H9 (cell line): ENCODE measurements at regions not wholly inside any gene's neighbourhood (a gene's known extent, or its start where the extent isn't known, plus 50 kb on each side); places are given as distances from the start of the nearest gene placed in this dataset.

Source experiments
- DNase-seq: peaks from one replicate; pipeline ENCODE4 v3.0.0-alpha.2; 2017
- H2AFZ ChIP-seq: one replicate; pipeline ENCODE4 v1.6.1; 2013; ENCODE audit warnings: mild to moderate bottlenecking, low read length, control low read depth, moderate library complexity
- H2AK5ac ChIP-seq: 2 replicates; pipeline ENCODE4 v1.6.1; 2013; ENCODE audit warnings: low read length, control low read depth, mixed read lengths; ENCODE audit not compliant: insufficient read length
- H2BK120ac ChIP-seq: one replicate; pipeline ENCODE4 v1.6.1; 2013; ENCODE audit warnings: low read depth, mild to moderate bottlenecking, low read length, control low read depth, inconsistent platforms; ENCODE audit not compliant: poor library complexity, severe bottlenecking
- H2BK12ac ChIP-seq: 2 replicates; pipeline ENCODE4 v1.6.1; 2013; ENCODE audit warnings: low read length, control low read depth, mixed read lengths, low read depth; ENCODE audit not compliant: insufficient read length
- H2BK15ac ChIP-seq: 2 replicates; pipeline ENCODE4 v1.6.1; 2013; ENCODE audit warnings: low read depth, low read length, control low read depth
- H2BK20ac ChIP-seq: one replicate; pipeline ENCODE4 v1.6.1; 2013; ENCODE audit warnings: low read depth, mild to moderate bottlenecking, low read length, control low read depth, inconsistent platforms; ENCODE audit not compliant: poor library complexity, severe bottlenecking
- H2BK5ac ChIP-seq: 2 replicates; pipeline ENCODE4 v1.6.1; 2013; ENCODE audit warnings: low read length, control low read depth, mixed read lengths; ENCODE audit not compliant: insufficient read length
- H3K14ac ChIP-seq: 2 replicates; pipeline ENCODE4 v1.6.1; 2013; ENCODE audit warnings: low read length, control low read depth; ENCODE audit not compliant: insufficient read depth
- H3K18ac ChIP-seq: 2 replicates; pipeline ENCODE4 v1.6.1; 2013; ENCODE audit warnings: low read depth, mild to moderate bottlenecking, mixed read lengths, low read length, control low read depth; ENCODE audit not compliant: insufficient read length
- H3K23ac ChIP-seq: 2 replicates; pipeline ENCODE4 v1.6.1; 2013; ENCODE audit warnings: low read length, control low read depth, mixed read lengths, low read depth; ENCODE audit not compliant: insufficient read length
- H3K23me2 ChIP-seq: 2 replicates; pipeline ENCODE4 v1.6.1; 2013; ENCODE audit warnings: low read depth, mild to moderate bottlenecking, mixed read lengths, low read length, control low read depth; ENCODE audit not compliant: insufficient read length, poor library complexity, severe bottlenecking
- H3K27ac ChIP-seq: 2 replicates; pipeline ENCODE4 v1.5.1; 2013; ENCODE audit warnings: low read length, control low read depth, mixed read lengths, low read depth; ENCODE audit not compliant: insufficient read length
- H3K27me3 ChIP-seq: 2 replicates; pipeline ENCODE4 v1.6.1; 2013; ENCODE audit warnings: low read length, control low read depth, inconsistent platforms; ENCODE audit not compliant: insufficient read depth
- H3K4ac ChIP-seq: 2 replicates; pipeline ENCODE4 v1.6.1; 2013; ENCODE audit warnings: low read depth, mild to moderate bottlenecking, control low read depth, inconsistent platforms, low read length, moderate library complexity
- H3K4me1 ChIP-seq: 2 replicates; pipeline ENCODE4 v1.6.1; 2013; ENCODE audit warnings: low read length, control low read depth, inconsistent platforms; ENCODE audit not compliant: insufficient read depth
- H3K4me2 ChIP-seq: 2 replicates; pipeline ENCODE4 v1.6.1; 2013; ENCODE audit warnings: low read length, control low read depth, mixed read lengths; ENCODE audit not compliant: insufficient read length, insufficient read depth
- H3K56ac ChIP-seq: 2 replicates; pipeline ENCODE4 v1.6.1; 2013; ENCODE audit warnings: low read depth, mild to moderate bottlenecking, mixed read lengths, low read length, control low read depth; ENCODE audit not compliant: insufficient read length
- H3K79me1 ChIP-seq: 2 replicates; pipeline ENCODE4 v1.6.1; 2013; ENCODE audit warnings: low read depth, mild to moderate bottlenecking, moderate library complexity, low read length, control low read depth, inconsistent platforms; ENCODE audit not compliant: insufficient read depth, poor library complexity, severe bottlenecking
- H3K79me2 ChIP-seq: 2 replicates; pipeline ENCODE4 v1.6.1; 2013; ENCODE audit warnings: low read length, control low read depth, inconsistent platforms; ENCODE audit not compliant: insufficient read depth
- H3K9ac ChIP-seq: 2 replicates; pipeline ENCODE4 v1.6.1; 2013; ENCODE audit warnings: low read length, control low read depth, mixed read lengths; ENCODE audit not compliant: insufficient read length; ENCODE audit errors: extremely low read depth
- H3K9me3 ChIP-seq: one replicate; pipeline ENCODE4 v1.6.1; 2013; ENCODE audit warnings: low read depth, low read length, inconsistent platforms; ENCODE audit not compliant: control insufficient read depth
- H3T11ph ChIP-seq: one replicate; pipeline ENCODE4 v1.6.1; 2013; ENCODE audit warnings: mild to moderate bottlenecking, low read length, control low read depth, inconsistent platforms
- H4K20me1 ChIP-seq: one replicate; pipeline ENCODE4 v1.6.1; 2013; ENCODE audit not compliant: control insufficient read depth, insufficient read length, insufficient read depth
- H4K5ac ChIP-seq: 2 replicates; pipeline ENCODE4 v1.6.1; 2013; ENCODE audit warnings: low read depth, mild to moderate bottlenecking, mixed read lengths, low read length, control low read depth; ENCODE audit not compliant: insufficient read length
- H4K8ac ChIP-seq: replicated peaks from 2 replicates; pipeline ENCODE4 v1.6.1; 2013; ENCODE audit warnings: low read length, control low read depth, mixed read lengths, low read depth; ENCODE audit not compliant: insufficient read length
- H4K91ac ChIP-seq: 2 replicates; pipeline ENCODE4 v1.6.1; 2013; ENCODE audit warnings: low read depth, mild to moderate bottlenecking, moderate library complexity, mixed read lengths, low read length, control low read depth; ENCODE audit not compliant: insufficient read length
- H3K27ac Mint-ChIP-seq, 3 experiments: 2 replicates in 2 of 3; 3 replicates in 1 of 3; pipeline ENCODE4 v1.8.0; 2020 to 2021; ENCODE audit warnings: mixed read lengths in 3 of 3, mild to moderate bottlenecking in 1 of 3, moderate library complexity in 1 of 3
- H3K27me3 Mint-ChIP-seq: 2 replicates; pipeline ENCODE4 v1.8.0; 2021; ENCODE audit warnings: low read depth, mild to moderate bottlenecking, moderate library complexity, mixed read lengths
- H3K36me3 Mint-ChIP-seq, 3 experiments: 2 replicates in 2 of 3; 3 replicates in 1 of 3; pipeline ENCODE4 v1.8.0; 2020 to 2021; ENCODE audit warnings: low read depth in 3 of 3, mixed read lengths in 3 of 3; ENCODE audit not compliant: insufficient read depth in 1 of 3
- H3K4me1 Mint-ChIP-seq, 2 experiments: 2 replicates each; pipeline ENCODE4 v1.8.0; 2020; ENCODE audit warnings: mixed read lengths in 2 of 2
- H3K4me3 Mint-ChIP-seq, 2 experiments: 2 replicates in 1 of 2; 3 replicates in 1 of 2; pipeline ENCODE4 v1.8.0; 2020 to 2021; ENCODE audit warnings: mild to moderate bottlenecking in 2 of 2, mixed read lengths in 2 of 2, moderate library complexity in 1 of 2
- H3K9me3 Mint-ChIP-seq, 2 experiments: 2 replicates in 1 of 2; 3 replicates in 1 of 2; pipeline ENCODE4 v1.8.0; 2020; ENCODE audit warnings: mild to moderate bottlenecking in 2 of 2, mixed read lengths in 2 of 2, moderate library complexity in 1 of 2
- CTCF ChIP-seq: fragments of 200-600 bp; sonication (generic); conservative IDR thresholded peaks from 3 replicates; pipeline ENCODE4 v1.8.0; 2021; ENCODE audit warnings: antibody characterized with exemption, mild to moderate bottlenecking
- WGBS: extraction: QIAGEN DNeasy Blood & Tissue Kit; methylation state at CpG from one replicate; pipeline ENCODE4 v1.1.7; 2013; ENCODE audit warnings: missing lambda C conversion rate, low lambda C conversion rate, mixed read lengths; ENCODE audit not compliant: insufficient read length; ENCODE audit errors: extremely low coverage; 5-methylcytosine and 5-hydroxymethylcytosine counted together

GRCh38 chr3:182255158-182255557 is 538.1 kb upstream of the ATP11B start:
- no peak for DNase-seq
- H3K9me3 Mint-ChIP-seq, result no peaks in the 10 kb centered on the region
- no peak for TF ChIP-seq CTCF

More at GRCh38 chr3:182255158-182255557, 538.1 kb upstream of the ATP11B start:
- H2BK20ac ChIP-seq, result no peak overlapping the region
- H3K79me2 ChIP-seq, result no peaks in the 10 kb centered on the region
- H3K56ac ChIP-seq, result no peak overlapping the region
- H4K20me1 ChIP-seq, result no peaks in the 10 kb centered on the region
- no peaks in the 10 kb centered on the region for H3K23me2 ChIP-seq
- Mint-ChIP-seq H3K4me3 (no peak overlapping the region), H3K36me3 (no peaks in the 10 kb centered on the region), H3K27ac (no peak overlapping the region), H3K4me1 (peaks cover 21 to 35% of the 10 kb centered on the region in 2 experiments), H3K27me3 (no peaks in the 10 kb centered on the region)
- no peak overlapping the region for H3T11ph ChIP-seq
- no peak overlapping the region for H3K14ac ChIP-seq
- H4K5ac ChIP-seq, result no peak overlapping the region
- no CpG with 5 or more reads among the region's 2 CpGs for WGBS
- no peak overlapping the region for H3K18ac ChIP-seq
- peaks cover 2% of the 10 kb centered on the region; the same call in 1 of the 2 replicates for H3K4me1 ChIP-seq
- H2BK12ac ChIP-seq, result no peak overlapping the region
- H3K9me3 ChIP-seq, result no peaks in the 10 kb centered on the region
- H2BK120ac ChIP-seq, result no peak overlapping the region
- H2AK5ac ChIP-seq, result no peak overlapping the region
- H4K8ac ChIP-seq, result no peak overlapping the region
- no peak overlapping the region for H2AFZ ChIP-seq
- H4K91ac ChIP-seq, result no peak overlapping the region
- no peaks in the 10 kb centered on the region for H3K79me1 ChIP-seq
- no peak overlapping the region for H3K27ac ChIP-seq
- no peak overlapping the region for H3K9ac ChIP-seq
- H3K4ac ChIP-seq, result no peak overlapping the region
- H2BK5ac ChIP-seq, result no peak overlapping the region
- no peak overlapping the region for H2BK15ac ChIP-seq
- H3K4me2 ChIP-seq, result no peak overlapping the region
- H3K23ac ChIP-seq, result no peak overlapping the region
- H3K27me3 ChIP-seq, result no peaks in the 10 kb centered on the region
